ENCODE measurements at regions not wholly inside any gene's neighbourhood (a gene's known extent, or its start where the extent isn't known, plus 50 kb on each side); places are given as distances from the start of the nearest gene placed in this dataset.

DNA sequence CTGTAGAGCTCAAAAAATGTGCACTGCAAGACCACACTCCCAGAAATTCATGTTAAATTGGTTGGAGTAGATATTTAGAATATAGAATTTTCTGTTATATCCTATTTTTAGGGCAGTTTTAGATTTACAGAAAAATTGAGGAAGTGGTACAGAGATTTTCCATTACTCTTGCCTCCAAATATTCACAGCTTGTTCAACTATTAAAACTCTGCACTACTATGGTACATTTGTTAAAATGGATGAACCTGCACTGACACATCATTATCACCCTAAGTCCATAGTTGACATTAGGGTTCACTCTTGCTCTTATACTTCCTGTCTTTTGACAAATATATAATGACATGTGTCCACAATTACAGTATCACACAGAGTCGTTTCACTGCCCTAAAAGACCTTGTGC is 1724.5 kb downstream of the C4orf33 start:
- TF ChIP-seq BHLHE40 (IDR thresholded peaks at IDR 0.05; ENCODE audit: borderline replicate concordance) (no peak), FOXA1 (IDR thresholded peaks at IDR 0.05) (no peak), ARNT (IDR thresholded peaks at IDR 0.05) (no peak), ELF4 (IDR thresholded peaks at IDR 0.05) (no peak), SP1 (IDR thresholded peaks at IDR 0.05) (no peak)

All from HEK293T (cell line).